GM18519 (cell line): ENCODE measurements at regions not wholly inside any gene's neighbourhood (a gene's known extent, or its start where the extent isn't known, plus 50 kb on each side); places are given as distances from the start of the nearest gene placed in this dataset.

ENCODE experiments used
- ATAC-seq: cut with Tn5 transposase; IDR thresholded peaks from one replicate; pipeline ENCODE4 v1.9.1; 2021; ENCODE audit warnings: mild to moderate bottlenecking, moderate library complexity; ENCODE audit not compliant: unreplicated experiment, low FRiP score

DNA sequence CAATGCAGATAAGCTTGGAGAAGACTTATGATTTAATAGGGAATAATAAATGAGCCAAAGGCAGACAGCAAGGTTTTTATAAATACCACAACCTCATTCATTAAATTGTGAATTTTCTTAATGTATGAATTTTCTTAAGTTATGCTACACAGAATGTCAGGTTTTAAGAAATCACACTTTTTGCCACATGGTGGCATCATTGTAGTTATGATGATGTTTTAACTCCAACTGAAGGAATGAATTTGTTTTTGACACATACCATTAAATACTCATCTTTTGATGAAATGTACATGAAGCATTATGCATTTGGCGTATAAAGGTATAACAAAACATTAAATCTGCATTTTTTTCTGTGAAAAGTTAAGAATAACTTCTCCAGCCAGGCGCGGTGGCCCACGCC, 524.1 kb upstream of the FBXO33 start:
- no peak for ATAC-seq

- no peak for ATAC-seq
These were observed 516.0 kb upstream of the FBXO33 start for GRCh38 chr14:39948235-39948634.

DNA sequence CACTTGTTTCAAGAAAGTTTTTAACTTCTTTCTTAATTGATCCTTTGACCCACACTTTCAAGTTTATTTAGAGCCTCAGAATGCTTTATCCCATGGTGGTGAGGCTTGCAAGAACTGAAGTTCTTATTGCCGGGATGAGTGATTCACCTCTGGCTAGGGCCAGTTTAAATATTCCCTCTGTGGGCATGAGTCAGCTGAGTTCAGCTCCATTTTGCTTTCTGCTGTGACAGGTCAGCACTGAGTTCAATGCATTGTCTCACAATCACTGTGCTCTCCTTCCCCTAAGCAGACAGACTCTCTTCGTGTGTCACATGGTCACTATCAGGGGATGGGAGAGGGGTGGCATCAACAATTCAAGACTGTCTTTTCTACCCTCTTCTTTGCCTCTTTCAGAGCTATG, 514.6 kb upstream of the FBXO33 start:
- no peak for ATAC-seq

DNA sequence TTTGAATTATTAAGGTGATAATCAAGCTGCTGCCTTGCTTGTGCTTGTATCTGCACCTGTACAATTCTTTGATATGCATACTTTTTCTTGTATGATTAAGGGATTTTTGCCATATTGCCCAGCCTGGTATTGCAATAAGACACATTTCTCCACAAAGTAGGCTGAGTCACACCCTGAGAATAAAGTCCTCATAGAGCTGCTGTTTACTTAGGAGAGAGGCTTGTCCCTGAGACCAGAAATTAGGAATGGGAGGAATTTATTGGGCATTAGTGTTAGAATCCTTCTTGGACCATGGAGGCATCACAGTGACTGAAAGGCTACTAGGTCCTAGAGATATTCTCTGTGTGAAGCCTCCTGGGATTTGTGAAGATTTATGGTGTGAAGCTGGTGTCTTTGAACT, 506.8 kb upstream of the FBXO33 start:
- ATAC-seq, result no peak

DNA sequence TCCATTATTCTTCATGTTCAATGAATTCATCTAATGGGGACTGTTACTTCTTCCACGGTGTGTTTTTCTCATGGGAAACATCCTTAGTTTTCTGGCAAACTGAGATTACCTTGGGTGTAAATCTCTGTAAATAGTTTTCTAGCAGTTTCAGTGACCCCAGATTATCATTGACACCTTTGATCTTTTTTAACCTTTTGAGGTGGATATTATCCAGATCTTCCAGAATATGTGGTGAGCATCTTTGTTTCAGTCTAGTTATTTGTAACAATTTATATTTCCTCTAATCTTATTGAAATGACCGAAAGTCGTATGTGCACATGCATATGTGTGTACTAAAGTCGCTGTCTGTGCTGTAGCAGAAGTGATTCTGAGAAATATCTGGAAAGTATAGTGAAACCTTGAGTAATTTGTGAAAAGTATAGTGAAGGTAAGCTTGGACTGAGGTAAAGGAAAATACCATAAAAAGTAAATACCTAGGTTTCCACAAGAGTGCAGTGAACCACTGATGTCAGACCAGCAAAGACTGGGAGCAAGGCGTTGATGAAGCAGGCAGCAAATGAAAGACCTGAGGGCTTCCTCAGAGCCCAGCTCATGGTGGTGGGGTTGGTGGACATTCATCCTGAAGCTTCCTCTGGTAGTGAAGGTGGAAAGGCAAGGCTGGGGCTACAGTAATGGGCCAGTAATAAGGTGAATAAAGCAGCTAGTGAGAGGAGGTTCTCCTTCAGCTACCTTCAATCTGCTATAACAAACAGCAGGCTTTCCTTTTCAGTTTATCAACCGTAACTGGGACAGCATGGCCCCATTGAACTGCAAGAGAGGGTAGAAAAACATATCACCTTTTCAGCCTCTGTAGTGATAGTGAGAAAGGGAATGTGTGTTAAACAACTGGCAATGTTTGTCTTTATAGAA, 480.2 kb upstream of the FBXO33 start:
- peak; percentile 94 for ATAC-seq

- no peak for ATAC-seq
These were observed 465.4 kb upstream of the FBXO33 start for GRCh38 chr14:39897657-39898056.

GRCh38 chr14:39890026-39890425, 457.8 kb upstream of the FBXO33 start:
- ATAC-seq, result no peak

GRCh38 chr14:39884091-39884490, 451.9 kb upstream of the FBXO33 start:
- no peak for ATAC-seq

- no peak for ATAC-seq
These were observed 448.7 kb upstream of the FBXO33 start for GRCh38 chr14:39880965-39881364.

DNA sequence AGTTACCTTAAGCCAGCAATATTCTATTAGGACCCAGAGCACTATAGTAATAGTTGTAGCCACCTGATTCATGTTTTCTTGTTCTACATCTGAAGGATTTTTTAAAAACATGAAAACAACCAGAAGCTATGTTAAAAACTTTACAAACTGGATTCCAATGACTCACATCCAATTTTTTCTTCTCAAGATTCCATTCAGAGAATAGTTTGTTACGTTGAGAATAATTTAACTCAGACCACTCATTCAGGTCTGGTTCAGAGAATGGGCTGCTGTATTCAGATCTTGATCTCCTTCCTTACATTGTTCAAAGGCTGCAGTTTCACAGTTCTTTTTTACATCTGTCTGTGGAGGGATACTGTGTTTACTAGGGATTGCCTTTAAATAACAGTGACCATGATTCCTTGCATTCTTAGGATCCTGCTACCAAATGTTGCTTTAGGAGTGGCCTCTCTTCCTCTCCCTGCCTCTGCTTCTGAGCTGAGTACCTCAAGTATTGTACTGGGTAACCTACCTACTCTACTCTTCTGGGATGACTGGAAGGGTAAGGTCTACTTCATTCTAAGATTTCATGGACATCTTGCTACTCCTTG, 448.0 kb upstream of the FBXO33 start:
- ATAC-seq, result no peak

DNA sequence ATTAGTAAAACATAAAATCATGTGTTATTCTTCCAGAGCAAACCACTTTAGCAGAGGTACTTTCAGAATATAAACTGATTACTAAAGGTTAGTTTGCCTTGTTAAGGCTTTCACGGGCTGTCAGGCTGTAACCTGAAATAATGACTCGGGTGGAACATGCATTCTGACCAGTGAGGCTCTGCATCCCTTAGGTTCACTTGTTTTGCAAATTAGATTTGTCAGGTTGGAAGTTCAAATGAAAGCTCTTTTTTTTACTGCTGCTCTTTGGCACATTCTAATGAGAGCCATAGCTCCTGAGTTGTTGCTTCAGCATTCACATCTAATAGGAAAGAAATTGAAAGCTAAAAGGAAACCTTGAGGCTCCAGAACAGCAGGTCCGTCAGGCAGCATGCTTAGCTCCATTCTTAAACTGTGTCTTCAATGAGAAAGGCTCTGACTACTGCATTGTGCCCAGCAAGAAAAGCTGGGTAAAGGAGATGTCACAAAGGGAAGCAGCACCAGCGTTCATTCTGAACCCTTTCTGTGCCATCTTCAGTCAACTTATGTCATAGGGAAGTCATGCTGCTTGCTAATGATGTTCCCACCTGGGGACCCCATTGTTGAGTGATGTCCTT, 445.5 kb upstream of the FBXO33 start:
- no peak for ATAC-seq

- ATAC-seq, result no peak
These were observed 444.7 kb upstream of the FBXO33 start for GRCh38 chr14:39876916-39877315.

DNA sequence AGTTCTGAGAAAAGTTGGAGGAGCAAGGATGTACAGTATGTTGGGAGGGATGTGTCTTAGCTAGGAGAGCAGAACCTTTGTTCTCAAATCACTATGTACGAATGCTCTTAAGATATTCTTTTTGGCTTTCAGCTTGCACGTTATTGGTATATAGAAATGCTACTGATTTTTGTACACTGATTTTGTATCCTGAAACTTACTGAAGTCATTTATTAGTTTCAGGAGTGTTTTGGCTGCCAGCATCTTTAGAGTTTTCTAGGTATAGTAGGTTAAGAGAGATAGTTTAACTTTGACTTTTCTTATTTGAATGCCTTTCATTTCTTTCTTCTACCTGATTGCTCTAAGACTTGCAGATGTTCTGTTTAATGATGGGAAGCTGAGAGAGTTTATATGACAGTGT, 442.8 kb upstream of the FBXO33 start:
- ATAC-seq, result no peak

DNA sequence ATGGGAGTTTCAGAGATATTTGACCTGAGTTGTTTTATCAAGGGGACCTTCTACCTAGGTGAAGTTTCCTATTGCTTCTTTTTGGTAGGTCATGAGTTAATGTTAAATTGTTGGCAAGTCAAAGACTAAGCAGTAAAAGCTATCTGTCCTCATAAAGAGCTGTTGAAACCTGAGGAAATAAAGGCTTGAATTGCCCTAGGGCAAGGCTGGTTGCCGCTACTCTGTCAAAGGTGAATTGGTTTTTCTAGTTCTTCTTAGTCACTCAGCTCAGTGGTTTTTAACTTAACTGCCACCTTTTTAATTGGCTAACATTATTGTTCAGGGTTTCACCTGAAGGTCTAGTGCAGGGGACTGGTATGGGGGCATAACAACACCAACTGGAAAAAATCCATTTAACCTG, 441.6 kb upstream of the FBXO33 start:
- no peak for ATAC-seq

GRCh38 chr14:39868949-39869348, 436.7 kb upstream of the FBXO33 start:
- no peak for ATAC-seq

- ATAC-seq, result no peak
These were observed 436.0 kb upstream of the FBXO33 start for GRCh38 chr14:39868251-39868650.

DNA sequence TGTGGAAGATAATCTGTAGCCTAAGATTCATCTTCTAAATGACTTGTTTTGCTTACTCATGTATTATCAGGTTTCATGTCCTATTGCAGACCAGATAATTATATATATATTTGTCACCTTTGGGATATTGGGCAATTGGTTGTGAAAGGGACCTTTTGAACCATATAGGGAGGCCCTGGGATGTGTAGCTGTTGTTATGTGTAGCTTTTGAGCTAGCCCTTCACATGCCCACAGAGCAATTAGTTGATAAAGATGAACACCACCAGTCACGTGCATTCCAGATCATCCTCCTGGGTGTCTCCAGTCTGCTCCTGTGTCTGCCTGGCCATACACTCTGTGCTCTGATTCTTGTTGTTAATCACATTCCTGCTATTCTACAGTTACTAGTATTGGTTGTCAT, 431.2 kb upstream of the FBXO33 start:
- no peak for ATAC-seq

GRCh38 chr14:39861696-39862095, 429.5 kb upstream of the FBXO33 start:
- no peak for ATAC-seq

DNA sequence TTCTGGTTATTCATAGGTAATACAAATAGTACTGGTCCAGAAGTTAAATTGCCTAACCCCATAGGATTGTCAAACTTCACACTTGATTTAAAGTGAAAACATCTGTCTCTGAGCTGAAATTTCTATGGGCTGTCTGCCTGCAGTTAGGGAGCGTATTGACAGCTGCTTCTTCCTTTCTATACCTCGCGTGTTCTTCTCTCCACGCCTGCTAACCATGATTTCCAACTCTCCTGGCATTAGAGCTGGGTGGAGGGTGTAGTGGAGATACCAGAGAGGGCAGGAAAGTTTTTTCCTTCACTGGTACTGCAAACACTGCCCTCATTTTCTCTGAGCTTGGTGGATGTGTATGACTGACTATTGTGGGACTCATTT, 429.0 kb upstream of the FBXO33 start:
- no peak for ATAC-seq

GRCh38 chr14:39860596-39861228, 428.5 kb upstream of the FBXO33 start:
- ATAC-seq, result no peak

- no peak for ATAC-seq
These were observed 427.1 kb upstream of the FBXO33 start for GRCh38 chr14:39859314-39859713.
